ENCODE measurements at regions not wholly inside any gene's neighbourhood (a gene's known extent, or its start where the extent isn't known, plus 50 kb on each side); places are given as distances from the start of the nearest gene placed in this dataset.

- H3K9me2 ChIP-seq (ENCODE audit: insufficient read depth, low read length), result no peaks in the 10 kb centered on the region
- no peak overlapping the region for H3K9ac ChIP-seq (ENCODE audit: low read length)
- no peak overlapping the region for H3K27ac ChIP-seq (ENCODE audit: low read length)
- H3F3A ChIP-seq (ENCODE audit: insufficient read depth, low read length, poor library complexity, severe bottlenecking), result no peaks in the 10 kb centered on the region
- H3K4me3 ChIP-seq (ENCODE audit: low read length), result no peak overlapping the region
- H3K9me3 ChIP-seq (ENCODE audit: low read length), result no peaks in the 10 kb centered on the region
- H3K4me2 ChIP-seq (ENCODE audit: low read length), result no peak overlapping the region
- H3K36me3 ChIP-seq (ENCODE audit: insufficient read depth, low read length), result no peaks in the 10 kb centered on the region
- no peaks in the 10 kb centered on the region for H4K20me1 ChIP-seq (ENCODE audit: insufficient read depth)
- H2AFZ ChIP-seq (ENCODE audit: low read depth, low read length), result no peak overlapping the region
- H3K27me3 ChIP-seq (ENCODE audit: insufficient read depth, low read depth, low read length), result no peaks in the 10 kb centered on the region
- no peak for TF ChIP-seq POLR2AphosphoS5 (IDR thresholded peaks at IDR 0.05)
- no peak for TF ChIP-seq EP300 (conservative IDR thresholded peaks at IDR 0.05; ENCODE audit: poor library complexity, severe bottlenecking)
- no peak for TF ChIP-seq REST (IDR thresholded peaks at IDR 0.05; ENCODE audit: borderline replicate concordance)
- no peak for TF ChIP-seq RAD21 (conservative IDR thresholded peaks at IDR 0.05)
- TF ChIP-seq TAF1 (IDR thresholded peaks at IDR 0.05; ENCODE audit: low read depth), result no peak
- TF ChIP-seq EZH2 (IDR thresholded peaks at IDR 0.05; ENCODE audit: borderline replicate concordance, insufficient read depth, low read length, poor library complexity, severe bottlenecking), result no peak
- no peak for TF ChIP-seq MXI1 (conservative IDR thresholded peaks at IDR 0.05; ENCODE audit: poor library complexity, severe bottlenecking)
- TF ChIP-seq SMC3 (conservative IDR thresholded peaks at IDR 0.05; ENCODE audit: poor library complexity), result no peak
- TF ChIP-seq, protein P1, sequence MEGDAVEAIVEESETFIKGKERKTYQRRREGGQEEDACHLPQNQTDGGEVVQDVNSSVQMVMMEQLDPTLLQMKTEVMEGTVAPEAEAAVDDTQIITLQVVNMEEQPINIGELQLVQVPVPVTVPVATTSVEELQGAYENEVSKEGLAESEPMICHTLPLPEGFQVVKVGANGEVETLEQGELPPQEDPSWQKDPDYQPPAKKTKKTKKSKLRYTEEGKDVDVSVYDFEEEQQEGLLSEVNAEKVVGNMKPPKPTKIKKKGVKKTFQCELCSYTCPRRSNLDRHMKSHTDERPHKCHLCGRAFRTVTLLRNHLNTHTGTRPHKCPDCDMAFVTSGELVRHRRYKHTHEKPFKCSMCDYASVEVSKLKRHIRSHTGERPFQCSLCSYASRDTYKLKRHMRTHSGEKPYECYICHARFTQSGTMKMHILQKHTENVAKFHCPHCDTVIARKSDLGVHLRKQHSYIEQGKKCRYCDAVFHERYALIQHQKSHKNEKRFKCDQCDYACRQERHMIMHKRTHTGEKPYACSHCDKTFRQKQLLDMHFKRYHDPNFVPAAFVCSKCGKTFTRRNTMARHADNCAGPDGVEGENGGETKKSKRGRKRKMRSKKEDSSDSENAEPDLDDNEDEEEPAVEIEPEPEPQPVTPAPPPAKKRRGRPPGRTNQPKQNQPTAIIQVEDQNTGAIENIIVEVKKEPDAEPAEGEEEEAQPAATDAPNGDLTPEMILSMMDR (IDR thresholded peaks at IDR 0.05; ENCODE audit: poor library complexity, severe bottlenecking), result no peak
- H3K79me2 ChIP-seq (replicated peaks; ENCODE audit: insufficient read depth, low read length), result no peaks in the 10 kb centered on the region
Observed at GRCh38 chr11:123330948-123331347, 99.1 kb upstream of the GRAMD1B start.

DNA sequence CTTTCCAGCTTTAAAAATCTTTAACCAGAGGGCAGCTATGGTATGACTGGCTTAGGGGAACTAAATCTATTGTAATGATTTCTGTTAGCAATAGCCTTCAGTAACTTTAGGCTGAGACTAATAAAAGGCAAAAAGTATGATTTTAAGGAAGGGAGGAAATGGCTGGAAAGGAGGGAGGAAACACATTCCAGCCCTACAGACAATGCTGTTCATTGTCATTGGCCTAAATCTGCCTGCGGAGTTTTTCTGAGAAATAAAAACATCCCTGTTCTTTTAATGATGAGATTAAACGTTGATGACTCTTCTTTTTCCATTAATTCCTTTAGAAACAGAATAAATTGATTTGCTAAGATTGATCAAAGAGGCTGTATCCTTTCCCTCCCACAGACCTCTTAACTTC lies 99.6 kb upstream of the GRAMD1B start:
- TF ChIP-seq EZH2 (IDR thresholded peaks at IDR 0.05; ENCODE audit: borderline replicate concordance, insufficient read depth, low read length, poor library complexity, severe bottlenecking) (no peak), RAD21 (conservative IDR thresholded peaks at IDR 0.05) (no peak), REST (IDR thresholded peaks at IDR 0.05; ENCODE audit: borderline replicate concordance) (no peak), POLR2AphosphoS5 (IDR thresholded peaks at IDR 0.05) (no peak), MXI1 (conservative IDR thresholded peaks at IDR 0.05; ENCODE audit: poor library complexity, severe bottlenecking) (no peak), TAF1 (IDR thresholded peaks at IDR 0.05; ENCODE audit: low read depth) (no peak), SMC3 (conservative IDR thresholded peaks at IDR 0.05; ENCODE audit: poor library complexity) (no peak), EP300 (conservative IDR thresholded peaks at IDR 0.05; ENCODE audit: poor library complexity, severe bottlenecking) (no peak)
- TF ChIP-seq, protein P1 (IDR thresholded peaks at IDR 0.05; ENCODE audit: poor library complexity, severe bottlenecking), result no peak
- Histone ChIP-seq H3K4me3 (ENCODE audit: low read length) (no peak overlapping the region), H2AFZ (ENCODE audit: low read depth, low read length) (no peak overlapping the region)

More for the DNA sequence above, 99.6 kb upstream of the GRAMD1B start:
- Histone ChIP-seq H3K4me2 (ENCODE audit: low read length) (no peak overlapping the region), H3K27ac (ENCODE audit: low read length) (no peak overlapping the region), H4K20me1 (ENCODE audit: insufficient read depth) (no peaks in the 10 kb centered on the region), H3K79me2 (replicated peaks; ENCODE audit: insufficient read depth, low read length) (no peaks in the 10 kb centered on the region), H3K9me3 (ENCODE audit: low read length) (no peaks in the 10 kb centered on the region), H3F3A (ENCODE audit: insufficient read depth, low read length, poor library complexity, severe bottlenecking) (no peaks in the 10 kb centered on the region), H3K9ac (ENCODE audit: low read length) (no peak overlapping the region), H3K9me2 (ENCODE audit: insufficient read depth, low read length) (no peaks in the 10 kb centered on the region), H3K27me3 (ENCODE audit: insufficient read depth, low read depth, low read length) (no peaks in the 10 kb centered on the region), H3K36me3 (ENCODE audit: insufficient read depth, low read length) (no peaks in the 10 kb centered on the region)
